ENCODE measurements at regions not wholly inside any gene's neighbourhood (a gene's known extent, or its start where the extent isn't known, plus 50 kb on each side); places are given as distances from the start of the nearest gene placed in this dataset.

GRCh38 chr13:85314686-85315085, 484.5 kb downstream of the SLITRK6 start:
- H3K36me3 ChIP-seq (ENCODE audit: control insufficient read depth in 1 of 2, insufficient read depth in 2 of 2, low read length in 2 of 2) = no peaks in the 10 kb centered on the region

More at GRCh38 chr13:85314686-85315085, 484.5 kb downstream of the SLITRK6 start:
- Histone ChIP-seq H3K79me2 (ENCODE audit: insufficient read depth, low read length) (no peaks in the 10 kb centered on the region), H3K4me1 (ENCODE audit: control insufficient read depth in 1 of 2, insufficient read depth in 2 of 2, low read length in 2 of 2) (peaks cover 5 to 11% of the 10 kb centered on the region in 2 experiments; a peak in 3 of 4 replicates), H3K27me3 (ENCODE audit: insufficient read depth, low read length) (no peaks in the 10 kb centered on the region), H3K4me2 (ENCODE audit: low read length) (no peak overlapping the region), H3K9me2 (ENCODE audit: insufficient read depth) (no peaks in the 10 kb centered on the region), H4K20me1 (ENCODE audit: insufficient read depth) (no peaks in the 10 kb centered on the region), H3K9me3 (ENCODE audit: control insufficient read depth in 1 of 2, insufficient read depth in 1 of 2, low read depth in 1 of 2, low read length in 2 of 2) (no peaks in the 10 kb centered on the region), H3K27ac (ENCODE audit: low read depth, low read length) (no peak overlapping the region), H3K4me3 (replicated peaks in 1 of 2; ENCODE audit: low read depth in 1 of 2, low read length in 2 of 2) (no peak overlapping the region), H2AFZ (ENCODE audit: low read depth, low read length, poor library complexity, severe bottlenecking) (no peak overlapping the region), H3K9ac (ENCODE audit: low read length) (no peak overlapping the region)
- TF ChIP-seq EGR1 (IDR thresholded peaks at IDR 0.05; ENCODE audit: low read depth) = no peak
- no peak for TF ChIP-seq ZBTB33 (IDR thresholded peaks at IDR 0.05; ENCODE audit: extremely low read depth, insufficient replicate concordance, low read length)
- TF ChIP-seq SRF (IDR thresholded peaks at IDR 0.05; ENCODE audit: low read depth) = no peak
- TF ChIP-seq REST (IDR thresholded peaks at IDR 0.05; ENCODE audit: low read depth) = no peak
- TF ChIP-seq CTCF (IDR thresholded peaks at IDR 0.05 in 2 of 3, conservative IDR thresholded peaks at IDR 0.05 in 1 of 3; ENCODE audit: borderline replicate concordance in 1 of 3, insufficient read depth in 1 of 3, low read depth in 2 of 3, low read length in 2 of 3) = no peak
- TF ChIP-seq RAD21 (IDR thresholded peaks at IDR 0.05; ENCODE audit: low read depth) = no peak
- TF ChIP-seq ZFX (IDR thresholded peaks at IDR 0.05) = no peak
- TF ChIP-seq TCF7L2 (IDR thresholded peaks at IDR 0.05; ENCODE audit: borderline replicate concordance, extremely low read depth, insufficient read depth, insufficient read length) = no peak
- CTCF ChIA-PET = no interaction called here
- RAD21 ChIA-PET (ENCODE audit: low non-redundant PET in 1 of 2, low total read pairs in 2 of 2, uncharacterized antibody in 2 of 2, unreplicated experiment in 2 of 2) = no interaction called here
- BruUV-seq (replicated peaks) = no TSS peak
- intact Hi-C loops (cut with micrococcal nuclease) = no loop called here
- ATAC-seq = no peak
- POLR2A ChIA-PET = no interaction called here
- no peak for DNase-seq (ENCODE audit: low read depth, low spot score)

All from HCT116 (cell line).